ENCODE measurements at regions not wholly inside any gene's neighbourhood (a gene's known extent, or its start where the extent isn't known, plus 50 kb on each side); places are given as distances from the start of the nearest gene placed in this dataset.
A peak's percentile ranks its signal among the peaks of the same experiment; 100 is the strongest.

DNA sequence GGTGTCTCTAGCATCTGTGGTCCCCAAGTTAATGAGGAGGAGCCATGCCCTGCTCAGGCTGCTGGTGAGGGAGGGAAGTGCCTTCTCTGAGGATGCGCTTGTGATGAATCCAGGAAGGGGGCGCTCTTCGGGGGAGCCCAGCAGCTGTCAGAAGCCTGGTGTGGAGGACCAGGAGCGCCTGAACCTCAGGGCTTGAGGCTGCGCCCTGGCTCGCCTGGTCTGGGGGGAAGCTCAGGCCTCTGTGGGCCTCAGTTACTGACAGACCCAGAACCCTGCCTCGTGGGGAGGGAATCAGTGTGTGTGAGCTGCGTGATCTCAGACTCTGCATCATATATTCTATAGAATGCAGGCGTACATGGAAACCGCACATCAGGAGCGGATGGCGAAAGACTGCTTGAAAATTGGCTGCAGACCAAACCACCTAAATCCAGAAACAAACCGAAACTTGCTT is 126.1 kb downstream of the SEC14L1 start:
- no peak for DNase-seq

DNA sequence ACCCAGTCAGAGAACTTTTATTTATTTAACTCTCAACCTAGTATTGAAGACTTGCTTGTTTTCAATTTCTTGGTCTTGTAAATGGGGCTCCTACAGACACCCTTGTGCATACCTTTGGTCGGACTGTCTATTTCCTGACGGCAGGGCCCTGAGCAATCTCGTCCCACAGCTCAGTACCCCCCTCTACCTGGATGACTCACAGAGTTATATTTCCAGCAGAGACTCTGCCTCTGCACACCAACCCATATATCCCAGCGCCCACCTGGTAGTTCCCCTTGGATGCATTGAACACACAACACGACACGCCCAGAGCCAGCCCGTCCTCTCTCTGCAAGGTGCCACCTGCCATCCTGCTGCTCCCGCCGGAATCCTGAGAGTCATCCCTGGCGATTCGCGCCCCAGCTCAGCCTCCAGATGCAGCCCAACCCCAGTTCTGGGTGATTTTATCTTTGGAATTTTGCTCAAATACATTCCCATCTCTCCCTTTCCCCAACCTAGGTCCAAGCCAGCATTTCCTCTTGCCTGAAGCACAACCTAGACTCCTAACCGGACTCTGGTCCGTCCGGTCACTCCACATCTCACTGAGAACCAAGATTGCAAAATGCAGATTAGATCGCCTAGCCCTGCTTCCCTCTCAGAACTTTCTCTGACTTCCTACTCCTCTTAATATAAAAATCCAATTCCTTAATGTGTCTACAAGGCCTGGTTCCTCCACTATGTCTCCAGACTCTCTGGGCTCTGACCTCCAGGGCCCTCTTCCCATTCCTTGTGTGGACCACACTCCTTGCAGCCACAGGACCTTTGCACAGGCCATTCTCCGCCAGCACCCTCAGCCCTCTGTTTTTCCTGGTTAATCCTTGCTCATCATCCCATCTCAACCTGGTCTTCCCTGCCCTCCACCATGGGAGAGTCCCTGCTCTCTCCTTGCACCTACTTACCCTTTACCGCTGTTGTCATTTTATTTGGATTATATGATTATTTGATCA is 129.2 kb downstream of the SEC14L1 start:
- no peak for DNase-seq

DNA sequence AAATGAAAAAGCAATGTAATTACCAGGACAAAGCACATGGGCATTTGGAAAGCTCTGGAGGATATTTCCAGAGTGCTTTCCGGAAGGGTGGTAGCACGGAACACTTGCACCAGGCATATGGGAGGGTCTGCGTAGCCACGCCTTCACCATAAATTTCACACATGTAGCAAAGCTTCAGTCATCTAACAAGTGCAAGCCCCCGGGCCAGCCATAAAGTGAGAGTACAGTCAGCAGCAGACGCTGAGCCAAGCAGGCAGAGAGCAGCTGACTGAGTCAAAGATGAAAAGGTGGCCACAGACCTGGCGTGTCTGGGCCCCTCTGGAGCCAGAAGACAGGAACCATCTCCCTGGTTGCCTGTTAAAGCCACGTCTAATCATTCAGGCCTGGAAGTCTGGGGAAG is 130.6 kb downstream of the SEC14L1 start:
- DNase-seq, result no peak

DNA sequence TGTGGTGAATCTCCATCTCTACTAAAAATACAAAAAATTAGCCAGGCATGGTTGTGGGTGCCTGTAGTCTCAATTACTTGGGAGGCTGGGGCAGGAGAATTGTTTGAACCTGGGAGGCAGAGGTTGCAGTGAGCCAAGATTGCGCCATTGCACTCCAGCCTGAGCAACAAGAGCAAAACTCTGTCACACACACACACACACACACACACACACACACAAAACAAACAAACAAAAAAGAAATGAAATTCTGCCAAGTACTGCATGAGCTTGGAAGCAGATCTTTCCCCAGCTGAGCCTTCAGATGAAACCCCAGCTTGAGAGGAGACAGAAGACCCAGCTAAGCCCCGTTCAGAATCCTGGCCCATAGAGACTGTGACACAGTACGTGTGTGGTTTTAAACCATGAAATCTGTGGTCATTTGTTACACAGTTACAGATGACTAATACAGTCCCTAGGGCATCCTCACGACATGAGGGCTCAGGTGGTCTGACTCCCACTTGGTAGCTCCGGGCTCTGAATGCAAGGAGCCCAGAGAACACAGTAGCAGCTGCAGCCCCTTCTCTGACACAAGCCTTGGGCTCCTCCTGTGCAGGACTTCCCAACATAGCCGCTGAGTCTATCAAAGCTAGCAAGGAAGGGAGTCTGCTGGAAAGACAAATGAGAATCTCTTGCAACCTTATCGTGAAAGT is 132.8 kb downstream of the SEC14L1 start:
- no peak for DNase-seq

DNA sequence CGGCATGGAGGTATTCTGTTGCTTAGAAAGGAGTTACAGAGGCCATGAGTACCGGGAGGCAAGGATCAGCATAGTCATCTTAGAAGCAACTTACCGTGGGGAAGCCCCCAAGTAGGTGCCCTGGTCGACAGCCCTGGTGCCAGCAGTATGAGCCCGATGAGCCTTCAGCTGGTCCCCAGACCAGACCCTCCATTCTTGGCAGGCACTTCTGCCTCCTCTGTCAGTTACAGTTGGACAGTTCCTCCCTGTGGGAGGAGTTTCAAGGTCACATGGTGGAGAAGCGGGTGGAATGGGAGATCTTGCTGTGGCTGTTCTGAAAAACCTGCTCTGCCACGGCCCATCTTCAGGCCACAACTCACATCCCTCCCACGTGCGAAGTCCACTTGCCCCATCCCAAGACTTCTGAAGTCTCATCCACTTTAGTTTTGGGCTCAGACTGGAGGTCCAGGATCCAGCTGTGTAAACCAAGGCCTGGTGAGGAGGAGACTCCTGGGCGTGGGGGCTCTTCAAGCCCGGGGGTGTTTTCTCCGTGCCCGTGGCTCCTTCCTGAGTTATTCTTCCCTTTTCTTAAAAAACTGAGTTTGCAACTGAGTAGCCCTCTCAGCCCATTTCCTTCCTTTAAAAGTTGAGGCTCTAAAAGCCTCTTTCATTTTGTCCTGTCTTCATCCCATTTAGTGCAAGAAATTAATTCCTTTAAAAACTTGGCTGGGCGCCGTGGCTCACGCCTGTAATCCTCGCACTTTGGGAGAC is 133.5 kb downstream of the SEC14L1 start:
- DNase-seq, result no peak

DNA sequence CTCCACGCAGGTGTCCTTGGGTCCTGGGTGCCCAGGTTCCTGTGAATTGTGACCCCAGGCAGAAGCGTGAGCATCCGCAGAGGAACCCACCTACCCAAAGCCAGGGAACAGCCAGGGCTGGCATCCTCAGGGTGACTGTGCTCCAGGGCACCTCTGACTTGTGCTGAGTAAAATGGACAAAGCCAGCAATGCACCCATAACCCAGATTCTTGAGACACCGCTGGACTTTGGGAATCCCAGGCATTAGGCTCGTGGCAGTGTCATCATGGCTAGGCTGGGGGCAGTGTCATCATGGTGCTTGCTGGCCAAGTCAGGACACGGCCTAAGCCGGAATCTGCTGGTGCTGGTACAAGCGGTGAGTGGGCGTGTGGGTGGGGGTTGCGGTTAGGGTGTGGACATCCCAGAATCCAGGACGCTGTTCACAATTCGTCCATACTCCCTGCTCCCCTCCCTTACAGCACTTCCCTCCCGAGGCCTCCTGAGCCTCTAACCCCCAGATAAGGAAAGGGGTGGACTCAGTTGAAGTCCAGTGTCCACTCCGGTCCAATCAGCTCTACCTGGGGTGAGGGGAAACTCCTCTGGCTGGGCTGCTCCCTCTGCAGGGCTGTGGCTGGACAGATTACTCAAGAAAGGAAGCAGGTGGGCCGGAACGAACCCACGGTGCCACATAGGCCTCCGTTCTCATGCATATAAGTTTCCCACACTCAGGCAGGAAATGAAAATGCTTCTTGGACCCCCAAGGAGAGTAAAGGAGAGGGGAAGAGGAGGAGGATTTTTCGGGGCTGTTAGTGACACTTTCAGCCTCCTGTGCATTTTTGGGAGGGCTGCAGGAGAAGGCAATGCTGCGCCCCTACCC is 138.9 kb downstream of the SEC14L1 start:
- DNase-seq, result no peak

DNA sequence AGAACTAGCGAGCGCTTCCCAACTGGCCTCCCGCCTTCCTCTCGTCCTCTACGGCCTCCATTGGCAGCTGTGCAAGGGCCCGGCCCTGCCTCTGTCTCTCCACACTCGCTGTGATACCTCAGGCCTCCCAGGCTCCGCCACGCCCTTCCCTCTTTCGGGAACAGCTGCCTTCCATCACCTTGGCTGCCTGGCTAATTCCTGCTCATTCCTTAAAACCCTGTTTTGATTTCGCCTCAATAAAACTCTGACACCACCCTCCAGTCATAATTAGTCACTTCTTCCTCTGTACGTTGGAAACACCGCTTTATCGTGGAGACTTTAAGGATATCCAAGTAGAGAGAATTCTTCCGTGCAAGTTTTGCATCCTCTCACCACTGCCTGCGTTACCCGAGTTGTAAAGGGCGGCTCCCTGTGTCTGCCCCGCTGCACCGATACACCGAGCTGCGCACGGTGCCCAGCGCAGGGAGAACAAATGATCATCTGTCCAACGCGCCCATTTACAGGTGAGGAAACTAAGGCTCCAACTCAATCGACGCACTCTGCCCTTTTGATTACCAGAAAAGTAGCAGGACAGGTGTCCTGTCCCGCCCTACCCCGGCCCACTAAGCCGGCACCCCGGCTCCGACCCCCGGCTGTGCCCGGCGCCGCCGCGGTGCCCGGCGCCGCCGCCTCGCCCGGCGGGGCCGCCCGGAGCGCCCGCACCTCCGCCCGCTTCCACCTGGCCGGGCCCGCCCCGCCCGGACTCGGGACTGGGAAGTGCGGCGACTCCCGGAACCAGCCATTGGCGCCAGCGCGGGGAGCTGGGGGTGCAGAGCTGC is 139.7 kb downstream of the SEC14L1 start:
- DNase-seq, result peak in 3 of 6 experiments; percentile 12 to 28 (median 26)

DNA sequence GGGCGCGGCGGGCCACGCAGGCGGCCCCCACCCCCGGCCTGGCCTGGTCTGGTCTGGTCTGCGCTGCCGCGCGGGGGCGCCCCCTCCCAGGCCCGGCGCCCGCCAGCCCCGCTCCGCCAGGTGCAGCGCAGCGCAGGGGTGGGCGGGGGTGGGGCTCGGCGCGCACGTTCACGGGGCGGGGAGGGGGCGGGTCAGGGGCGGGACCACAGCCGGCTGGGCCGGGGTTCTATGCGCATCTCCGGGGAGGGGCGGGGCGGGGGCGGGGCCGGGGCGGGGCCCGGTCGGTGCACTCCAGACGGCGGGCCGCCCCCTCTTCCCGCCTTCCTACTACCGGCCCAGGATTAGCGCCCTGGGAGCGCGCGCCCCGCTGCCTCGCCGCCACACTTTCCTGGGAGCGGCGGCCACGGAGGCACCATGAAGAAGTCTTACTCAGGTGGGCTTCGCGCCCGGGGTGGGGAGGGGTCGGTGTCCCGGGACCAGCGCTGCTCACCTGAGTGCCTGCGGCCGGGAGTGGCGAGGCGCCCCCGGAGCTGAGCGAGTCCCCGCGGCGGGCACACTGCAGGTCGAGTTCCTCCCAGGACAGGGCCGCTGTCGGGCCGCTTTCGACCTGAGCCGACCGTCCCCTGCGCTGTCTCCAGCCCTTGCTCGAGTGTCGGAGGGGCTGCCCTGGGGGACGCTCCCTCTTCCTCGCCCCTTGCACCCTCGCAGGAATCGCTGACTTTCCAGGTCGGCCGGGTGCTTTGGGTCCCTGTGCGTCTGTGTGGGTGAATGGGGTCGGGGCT is 140.5 kb downstream of the SEC14L1 start:
- DNase-seq, result peak; percentile 49 to 79 (median 70)

DNA sequence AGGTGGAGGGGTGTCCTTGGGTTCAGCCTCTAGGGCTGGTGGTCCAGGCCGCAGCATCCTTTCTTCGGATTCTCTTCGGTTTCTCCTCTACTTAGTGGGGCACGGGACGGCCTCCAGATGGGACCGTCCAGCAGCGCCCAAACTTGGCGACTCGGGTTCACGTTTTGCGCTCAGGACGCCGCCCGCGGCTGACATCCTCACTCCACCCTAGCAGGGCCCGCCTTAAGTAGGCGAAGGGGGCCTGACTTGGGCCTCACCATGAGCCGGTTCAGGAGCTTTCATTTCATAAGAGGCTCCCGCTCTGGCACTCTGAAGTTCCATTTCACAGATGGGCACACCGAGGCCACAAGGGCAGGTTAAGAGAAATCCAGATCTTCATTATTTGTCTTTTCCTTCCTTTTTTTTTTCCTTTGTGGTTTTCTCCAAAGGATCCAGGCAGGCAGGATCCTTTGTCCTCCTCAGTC is 141.2 kb downstream of the SEC14L1 start:
- DNase-seq, result no peak

DNA sequence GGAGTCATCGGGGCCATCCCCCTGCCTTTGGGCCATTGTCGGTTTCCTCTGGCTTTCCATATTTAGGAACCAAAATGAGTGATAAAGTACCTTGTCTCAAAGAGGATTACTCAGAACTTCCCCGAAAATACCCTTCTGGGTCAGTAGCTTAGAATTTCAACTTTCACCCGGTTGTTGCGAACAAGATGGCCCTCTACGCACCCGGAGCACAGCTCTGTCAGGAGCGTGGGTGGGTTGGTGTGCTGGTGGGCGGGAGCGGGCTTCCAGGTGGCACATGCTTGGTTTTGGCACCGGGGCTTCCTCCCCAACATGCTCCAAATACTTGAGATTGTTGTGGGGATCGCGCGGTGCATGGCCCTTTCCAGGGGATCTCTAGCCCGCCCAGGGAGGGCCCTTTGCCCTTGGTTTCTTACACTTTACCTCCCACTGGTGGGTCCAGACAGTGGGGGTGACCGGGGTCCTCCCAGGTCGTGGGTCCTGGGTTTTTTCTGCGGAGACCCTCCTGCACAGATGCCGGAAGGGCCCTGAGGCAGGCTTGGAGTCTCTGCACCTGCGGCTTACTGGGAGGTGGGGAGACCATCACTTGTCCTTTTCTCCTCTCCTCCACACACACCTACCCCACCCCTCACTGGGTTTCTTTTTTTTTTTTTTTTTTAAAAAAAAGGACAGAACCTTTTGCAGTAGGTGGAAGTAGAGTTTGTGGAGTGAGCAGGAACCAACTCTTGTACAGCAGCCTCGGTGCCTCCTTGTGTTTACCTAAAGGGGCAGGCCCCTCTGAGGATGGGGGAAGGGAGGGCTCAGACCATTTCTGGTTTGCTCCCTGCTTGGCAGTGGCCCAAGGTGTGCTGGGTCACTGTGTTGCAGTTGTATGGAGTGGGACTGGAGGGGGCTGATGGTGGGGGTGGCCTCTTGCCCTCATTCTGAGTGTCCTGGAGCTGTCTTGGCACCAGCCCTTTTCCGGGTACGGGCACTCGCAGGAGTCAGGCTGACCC is 142.1 kb downstream of the SEC14L1 start:
- no peak for DNase-seq

DNA sequence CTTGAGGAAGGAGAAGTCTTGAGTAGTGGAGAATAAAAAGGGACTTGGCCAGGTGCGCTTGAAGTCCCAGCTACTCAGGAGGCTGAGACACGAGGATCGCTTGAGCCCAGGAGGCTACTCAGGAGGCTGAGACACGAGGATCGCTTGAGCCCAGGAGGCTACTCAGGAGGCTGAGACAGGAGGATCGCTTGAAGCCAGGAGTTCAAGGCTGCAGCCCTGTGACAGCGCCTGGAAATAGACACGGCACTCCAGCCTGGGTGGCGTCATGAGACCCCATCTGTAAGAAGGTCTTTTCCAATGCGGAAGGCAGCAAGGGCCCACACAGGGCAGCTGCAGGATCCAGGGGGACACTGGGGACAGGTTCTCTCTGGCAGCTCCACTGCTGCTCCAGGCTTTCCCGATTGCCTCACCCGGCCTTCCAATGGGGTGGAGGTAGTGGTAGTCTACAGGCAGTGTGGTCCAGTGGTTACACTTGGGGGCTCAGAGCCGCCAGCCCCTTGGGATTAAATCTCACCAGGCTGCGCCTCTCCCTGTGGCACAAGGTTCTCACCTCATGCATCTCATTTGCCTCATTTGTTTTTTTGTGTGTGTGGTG is 143.4 kb downstream of the SEC14L1 start:
- no peak for DNase-seq

DNA sequence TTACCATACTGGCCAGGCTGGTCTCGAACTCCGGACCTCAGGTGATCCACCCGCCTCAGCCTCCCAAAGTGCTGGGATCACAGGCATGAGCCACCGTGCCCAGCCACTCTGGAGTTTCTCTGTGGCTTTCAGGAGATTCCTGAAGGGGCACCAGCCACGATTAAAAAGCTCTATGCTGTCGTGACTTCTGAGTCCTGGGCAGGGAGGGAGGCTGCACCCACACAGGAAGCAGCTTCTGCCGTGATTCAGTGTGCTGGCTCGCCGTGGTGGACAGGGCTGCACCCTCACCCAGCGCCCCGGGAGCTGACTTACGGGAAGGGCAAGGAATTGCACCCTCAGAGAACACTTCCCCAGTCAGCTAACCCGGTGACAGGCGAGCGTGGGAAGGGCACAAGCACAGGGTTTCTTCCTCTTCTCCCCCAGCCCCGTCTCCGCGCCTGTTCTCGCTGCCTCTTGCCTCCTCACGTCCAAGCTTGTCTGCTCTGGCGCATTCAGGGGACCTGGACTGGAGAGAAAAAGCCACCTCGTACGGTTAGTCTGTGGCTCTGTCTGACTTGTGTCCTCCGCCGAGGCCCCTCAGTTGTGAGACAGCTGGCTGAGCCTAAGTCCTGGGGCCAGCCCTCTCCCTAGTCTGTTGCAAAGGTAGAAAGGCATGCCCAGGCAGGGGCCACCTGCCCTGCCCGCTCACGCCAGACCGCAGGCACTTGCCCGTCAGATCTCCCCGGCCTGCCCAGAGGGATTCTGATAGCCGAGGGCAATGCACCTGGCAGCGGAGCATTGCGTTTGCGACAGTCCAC is 145.0 kb downstream of the SEC14L1 start:
- peak in 1 of 6 experiments; percentile 4 for DNase-seq

DNA sequence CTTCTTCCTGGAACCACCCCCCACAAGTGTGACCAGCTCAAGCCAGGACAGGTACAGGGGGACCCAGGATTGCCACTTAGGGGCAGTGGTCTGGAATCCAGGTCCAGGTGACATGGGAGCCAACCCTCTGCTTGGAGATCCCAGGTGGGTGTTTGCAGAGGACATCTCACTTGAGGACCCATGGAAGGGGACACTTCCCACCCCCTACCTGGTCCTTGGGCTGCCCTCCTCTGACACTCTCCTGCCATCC is 145.5 kb downstream of the SEC14L1 start:
- DNase-seq, result no peak

DNA sequence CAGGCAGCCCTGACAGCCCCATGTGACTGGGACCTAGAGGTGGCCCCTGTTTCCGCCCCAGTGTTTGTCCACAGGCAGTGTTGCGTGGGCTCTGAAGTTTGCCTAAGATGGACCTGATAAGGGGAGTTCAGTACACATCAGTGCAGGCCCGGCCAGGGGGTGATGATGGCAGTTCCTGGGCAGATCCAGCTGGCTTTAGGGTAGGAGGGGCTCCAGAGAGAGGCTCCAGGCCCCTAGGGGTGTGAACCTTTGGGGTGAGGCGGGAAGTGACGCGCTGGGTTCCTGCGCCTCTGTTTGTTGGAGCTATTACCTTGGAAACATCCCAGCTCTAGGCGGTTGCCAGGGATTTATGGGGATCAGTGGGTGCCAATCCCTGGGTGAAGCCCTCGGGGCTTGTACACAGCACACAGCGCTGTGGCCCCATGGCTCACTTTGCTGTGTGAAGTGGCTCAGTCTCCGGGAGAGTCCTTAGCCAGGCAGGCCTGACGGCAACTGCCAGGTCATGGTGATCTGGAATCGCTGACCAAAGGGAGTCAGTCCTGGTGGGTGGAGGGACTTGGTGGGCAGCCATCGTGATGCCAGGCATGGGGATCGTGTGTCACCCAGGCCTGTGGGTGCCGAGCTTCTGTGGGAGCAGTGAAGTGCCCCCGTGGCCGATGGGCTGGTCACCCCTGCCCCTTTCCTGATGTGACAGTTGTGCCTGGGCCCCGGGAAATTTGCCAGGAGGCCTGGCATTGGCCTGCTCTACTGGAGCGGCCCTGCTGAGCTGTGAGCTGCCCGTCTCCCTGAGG is 146.1 kb downstream of the SEC14L1 start:
- DNase-seq, result no peak

DNA sequence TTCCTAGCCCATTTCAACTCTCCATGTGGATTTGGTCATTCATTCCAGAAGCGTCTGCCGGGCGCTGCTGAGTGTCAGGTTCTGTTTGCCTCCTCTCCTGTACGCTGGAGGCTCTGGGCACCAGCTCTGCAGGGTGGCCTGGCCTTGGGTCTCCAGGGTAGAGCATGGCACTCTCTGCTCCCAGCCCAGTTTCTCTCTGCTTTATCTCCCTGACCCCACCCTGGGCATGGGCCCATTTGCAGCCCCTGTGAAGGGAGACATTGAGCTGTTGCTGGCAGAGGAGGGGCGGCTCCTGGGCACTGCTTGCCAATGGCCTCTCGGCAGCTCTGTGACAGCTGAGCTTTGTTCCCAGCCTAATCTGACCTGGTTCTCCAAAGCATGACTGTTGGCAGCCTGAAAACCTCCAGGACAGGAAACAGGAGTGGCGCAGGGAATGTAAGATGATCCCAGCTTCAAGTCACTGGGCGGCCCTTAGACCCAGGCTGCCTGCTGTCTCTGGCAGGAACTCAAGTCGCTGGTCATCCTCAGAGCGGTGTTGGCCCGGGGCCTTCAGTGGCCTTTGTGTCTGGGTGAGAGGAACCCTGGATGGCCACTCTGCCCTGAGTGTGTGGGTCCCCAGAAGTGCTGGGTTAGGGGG is 146.8 kb downstream of the SEC14L1 start:
- no peak for DNase-seq

DNA sequence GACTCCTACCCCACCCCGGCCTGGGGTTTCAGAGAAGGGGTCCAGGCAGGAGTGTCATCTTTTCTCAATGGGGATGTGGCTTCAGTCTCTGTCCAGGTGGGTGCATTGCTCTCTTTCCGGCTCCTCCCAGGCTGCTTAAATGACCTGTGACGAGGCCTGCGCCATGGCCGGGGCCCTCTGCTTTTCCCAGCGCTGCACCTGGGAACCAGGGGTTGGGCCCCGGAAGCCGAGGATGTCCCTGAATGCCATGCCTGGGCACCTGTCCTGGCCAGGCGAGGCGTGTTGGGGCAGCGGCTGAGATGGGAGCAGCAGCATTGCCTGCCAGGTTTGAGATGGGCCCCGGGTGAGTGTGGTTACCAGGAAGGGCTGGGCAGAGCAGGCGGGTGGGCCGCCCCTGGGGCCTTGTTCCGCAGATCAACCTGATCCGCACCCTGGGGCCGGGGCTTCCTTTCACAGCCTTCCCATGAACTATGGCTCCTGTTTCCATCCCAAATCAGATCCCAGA is 147.4 kb downstream of the SEC14L1 start:
- DNase-seq, result no peak

Data from stimulated activated naive CD4-positive, alpha-beta T cell (primary cell).